ENCODE measurements at regions not wholly inside any gene's neighbourhood (a gene's known extent, or its start where the extent isn't known, plus 50 kb on each side); places are given as distances from the start of the nearest gene placed in this dataset.

DNA sequence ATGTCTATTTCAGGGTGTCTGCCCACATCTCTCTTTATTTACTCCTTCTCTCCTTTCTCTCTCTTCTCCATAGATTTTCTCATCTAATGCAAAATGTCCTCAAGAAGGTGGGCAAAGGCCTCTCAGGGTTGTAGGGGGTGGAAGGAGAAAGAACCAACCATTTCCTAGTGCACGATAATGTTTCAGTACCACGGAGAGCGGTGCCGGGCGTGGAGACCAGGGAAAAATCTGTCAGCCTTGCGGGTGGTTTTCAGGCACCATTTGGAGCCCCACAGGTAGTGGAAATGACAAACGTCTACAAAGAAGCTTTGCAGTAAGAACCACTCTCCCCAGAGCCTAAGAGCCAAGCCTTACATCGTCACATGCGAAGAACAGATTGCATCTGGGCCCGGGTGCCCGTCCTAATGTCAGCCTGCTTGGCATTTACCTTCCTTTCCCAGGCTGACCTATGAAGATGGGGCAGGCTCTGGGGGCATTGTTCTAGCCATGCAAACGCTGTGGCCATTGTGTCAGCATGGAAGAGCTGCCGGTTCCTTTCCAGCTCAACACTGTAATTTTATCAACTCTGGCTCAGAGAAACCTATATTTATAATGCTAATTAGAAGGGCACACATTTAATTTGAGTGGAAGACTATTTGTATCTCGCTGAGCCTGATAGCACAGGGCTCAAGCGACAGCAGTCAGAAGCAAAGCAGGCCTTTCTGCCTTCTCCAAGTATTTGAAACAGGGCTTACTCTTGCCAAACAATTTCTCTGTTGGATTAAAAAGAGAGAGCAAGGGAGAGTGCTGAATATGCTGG is 430.1 kb upstream of the WWC1 start:
- TF ChIP-seq, protein P1, sequence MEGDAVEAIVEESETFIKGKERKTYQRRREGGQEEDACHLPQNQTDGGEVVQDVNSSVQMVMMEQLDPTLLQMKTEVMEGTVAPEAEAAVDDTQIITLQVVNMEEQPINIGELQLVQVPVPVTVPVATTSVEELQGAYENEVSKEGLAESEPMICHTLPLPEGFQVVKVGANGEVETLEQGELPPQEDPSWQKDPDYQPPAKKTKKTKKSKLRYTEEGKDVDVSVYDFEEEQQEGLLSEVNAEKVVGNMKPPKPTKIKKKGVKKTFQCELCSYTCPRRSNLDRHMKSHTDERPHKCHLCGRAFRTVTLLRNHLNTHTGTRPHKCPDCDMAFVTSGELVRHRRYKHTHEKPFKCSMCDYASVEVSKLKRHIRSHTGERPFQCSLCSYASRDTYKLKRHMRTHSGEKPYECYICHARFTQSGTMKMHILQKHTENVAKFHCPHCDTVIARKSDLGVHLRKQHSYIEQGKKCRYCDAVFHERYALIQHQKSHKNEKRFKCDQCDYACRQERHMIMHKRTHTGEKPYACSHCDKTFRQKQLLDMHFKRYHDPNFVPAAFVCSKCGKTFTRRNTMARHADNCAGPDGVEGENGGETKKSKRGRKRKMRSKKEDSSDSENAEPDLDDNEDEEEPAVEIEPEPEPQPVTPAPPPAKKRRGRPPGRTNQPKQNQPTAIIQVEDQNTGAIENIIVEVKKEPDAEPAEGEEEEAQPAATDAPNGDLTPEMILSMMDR (conservative IDR thresholded peaks at IDR 0.05; ENCODE audit: low read length) = no peak
- TF ChIP-seq EZH2phosphoT487 (IDR thresholded peaks at IDR 0.05; ENCODE audit: borderline replicate concordance, low read depth, low read length) = no peak
